ENCODE measurements at regions not wholly inside any gene's neighbourhood (a gene's known extent, or its start where the extent isn't known, plus 50 kb on each side); places are given as distances from the start of the nearest gene placed in this dataset.

GRCh38 chr13:26463296-26463695 is 94.2 kb upstream of the WASF3 start:
- H3K4me3 ChIP-seq, result no peak overlapping the region
- no peaks in the 10 kb centered on the region for H3K4me1 ChIP-seq
- ATAC-seq, result no peak
- no peak overlapping the region for H3K27ac ChIP-seq
- WGBS, 2 donors (ENCODE audit: low coverage in 1 of 2), result 92 to 98% methylated on average over 5 to 6 of the region's 6 CpGs
- H3K36me3 ChIP-seq, result no peaks in the 10 kb centered on the region
- H3K27me3 ChIP-seq, result peaks cover 3% of the 10 kb centered on the region
- no peaks in the 10 kb centered on the region for H3K9me3 ChIP-seq
- TF ChIP-seq EP300 (IDR thresholded peaks at IDR 0.05), result no peak
- no peak for TF ChIP-seq POLR2AphosphoS5 (IDR thresholded peaks at IDR 0.05)
- no peak for TF ChIP-seq POLR2A (IDR thresholded peaks at IDR 0.05)
- TF ChIP-seq CTCF (IDR thresholded peaks at IDR 0.05), result no peak

GRCh38 chr13:26463848-26464247 is 93.6 kb upstream of the WASF3 start:
- no peaks in the 10 kb centered on the region for H3K4me1 ChIP-seq
- TF ChIP-seq CTCF (IDR thresholded peaks at IDR 0.05), result no peak
- TF ChIP-seq POLR2A (IDR thresholded peaks at IDR 0.05), result no peak
- TF ChIP-seq POLR2AphosphoS5 (IDR thresholded peaks at IDR 0.05), result no peak
- no peak for TF ChIP-seq EP300 (IDR thresholded peaks at IDR 0.05)
- 56% methylated on average over 4 of the region's 5 CpGs; no CpG with 5 or more reads in 1 of the 2 donors for WGBS, 2 donors (ENCODE audit: low coverage in 1 of 2)
- ATAC-seq, result no peak
- H3K36me3 ChIP-seq, result no peaks in the 10 kb centered on the region
- H3K27ac ChIP-seq, result no peak overlapping the region
- no peak overlapping the region for H3K4me3 ChIP-seq
- no peaks in the 10 kb centered on the region for H3K9me3 ChIP-seq
- H3K27me3 ChIP-seq, result peaks cover 3% of the 10 kb centered on the region

GRCh38 chr13:26465514-26465913 is 92.0 kb upstream of the WASF3 start:
- no peak for ATAC-seq
- Histone ChIP-seq H3K27ac (no peak overlapping the region), H3K9me3 (no peaks in the 10 kb centered on the region), H3K4me3 (no peak overlapping the region), H3K27me3 (peaks cover 3% of the 10 kb centered on the region), H3K4me1 (no peaks in the 10 kb centered on the region), H3K36me3 (no peaks in the 10 kb centered on the region)
- TF ChIP-seq CTCF (IDR thresholded peaks at IDR 0.05), result no peak
- TF ChIP-seq EP300 (IDR thresholded peaks at IDR 0.05), result no peak
- TF ChIP-seq POLR2AphosphoS5 (IDR thresholded peaks at IDR 0.05), result no peak
- TF ChIP-seq POLR2A (IDR thresholded peaks at IDR 0.05), result no peak
- 95% methylated on average over 8 of the region's 12 CpGs; no CpG with 5 or more reads in 1 of the 2 donors for WGBS, 2 donors (ENCODE audit: low coverage in 1 of 2)

GRCh38 chr13:26465954-26466353 is 91.5 kb upstream of the WASF3 start:
- ATAC-seq, result no peak
- Histone ChIP-seq H3K36me3 (no peaks in the 10 kb centered on the region), H3K4me3 (no peak overlapping the region), H3K9me3 (no peaks in the 10 kb centered on the region), H3K4me1 (no peaks in the 10 kb centered on the region), H3K27ac (no peak overlapping the region), H3K27me3 (peaks cover 3% of the 10 kb centered on the region)
- TF ChIP-seq POLR2AphosphoS5 (IDR thresholded peaks at IDR 0.05) (no peak), CTCF (IDR thresholded peaks at IDR 0.05) (no peak), EP300 (IDR thresholded peaks at IDR 0.05) (no peak), POLR2A (IDR thresholded peaks at IDR 0.05) (no peak)

- ATAC-seq, result no peak
- H3K36me3 ChIP-seq, result no peaks in the 10 kb centered on the region
- no peaks in the 10 kb centered on the region for H3K9me3 ChIP-seq
- no peak overlapping the region for H3K4me3 ChIP-seq
- no peaks in the 10 kb centered on the region for H3K4me1 ChIP-seq
- H3K27me3 ChIP-seq, result peaks cover 3% of the 10 kb centered on the region
- TF ChIP-seq CTCF (IDR thresholded peaks at IDR 0.05) (no peak), POLR2A (IDR thresholded peaks at IDR 0.05) (no peak), EP300 (IDR thresholded peaks at IDR 0.05) (no peak), POLR2AphosphoS5 (IDR thresholded peaks at IDR 0.05) (no peak)
- whole genome bisulfite sequencing, 2 donors (ENCODE audit: low coverage in 1 of 2), result 41 to 42% methylated on average over 5 to 6 of the region's 6 CpGs
- no peak overlapping the region for H3K27ac ChIP-seq
These were observed 89.2 kb upstream of the WASF3 start for GRCh38 chr13:26468265-26468801.

Data from gastroesophageal sphincter (tissue), 4 donors.